DMS79 (cell line): ENCODE measurements at regions not wholly inside any gene's neighbourhood (a gene's known extent, or its start where the extent isn't known, plus 50 kb on each side); places are given as distances from the start of the nearest gene placed in this dataset.

Experiments used
- DNase-seq: peaks from one replicate; lab custom pipeline; 2025; lab: John Stamatoyannopoulos, UW

DNA sequence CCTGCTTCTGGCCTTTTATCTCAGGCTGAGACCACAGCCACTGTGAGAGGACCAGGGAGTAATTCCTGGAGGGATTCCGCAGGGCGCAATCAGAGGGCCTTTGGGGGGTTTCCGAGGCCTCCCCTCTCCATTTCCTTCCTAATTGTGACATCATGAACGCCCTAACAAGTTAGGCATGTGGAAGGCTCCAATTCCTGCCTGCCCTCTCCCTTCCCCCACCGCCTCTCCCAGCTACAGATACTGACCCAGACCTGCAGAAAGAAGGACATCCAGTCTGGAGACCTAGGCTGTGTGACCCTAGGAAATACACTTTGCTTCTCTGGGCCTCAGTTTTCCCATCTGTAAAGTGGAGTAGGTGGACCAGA, 637.9 kb downstream of the MED13L start:
- no peak for DNase-seq

DNA sequence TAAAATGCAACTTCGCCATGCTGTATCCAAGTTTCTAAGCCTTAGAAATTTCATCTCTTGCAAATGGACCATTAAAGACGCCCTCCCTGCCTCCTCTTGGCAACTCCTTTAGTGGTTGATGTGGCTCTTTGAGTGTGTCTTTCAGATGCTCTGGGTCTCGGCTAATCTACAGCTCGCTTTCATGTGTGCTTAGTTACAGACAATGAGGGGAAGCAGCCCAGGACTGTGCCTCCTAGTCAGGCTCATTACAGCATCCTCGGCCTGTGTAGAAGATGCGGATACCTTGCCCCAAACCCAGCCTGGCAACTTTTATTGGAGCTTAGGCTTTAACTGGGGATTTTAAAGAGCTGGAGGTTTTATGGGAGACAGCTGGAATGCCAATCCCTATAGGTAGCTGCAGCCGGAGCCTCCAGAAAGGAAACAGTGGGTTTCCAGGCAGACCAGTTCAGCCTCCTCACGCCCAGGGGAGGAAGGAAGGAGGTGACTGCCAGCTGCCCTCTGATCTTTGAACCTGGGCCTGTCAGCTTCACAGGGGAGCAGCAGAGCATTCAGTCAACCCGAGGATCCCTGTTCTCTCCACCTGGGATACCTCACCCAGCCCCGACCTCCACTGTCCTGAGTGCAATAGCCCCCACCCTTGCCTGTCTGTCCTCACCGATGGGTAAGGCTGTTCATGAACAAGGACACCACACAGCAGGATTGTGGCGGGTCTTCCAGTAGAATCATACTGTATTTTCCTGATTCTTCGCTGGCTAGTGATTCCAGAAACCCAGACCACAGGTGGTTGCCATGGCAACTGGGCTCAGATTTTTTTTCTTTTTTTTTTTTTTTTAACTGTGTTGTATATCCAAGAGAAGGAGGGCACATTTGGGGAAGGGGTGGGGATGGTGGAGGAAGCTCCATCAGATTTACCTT, 638.5 kb downstream of the MED13L start:
- DNase-seq = peak; percentile 59

DNA sequence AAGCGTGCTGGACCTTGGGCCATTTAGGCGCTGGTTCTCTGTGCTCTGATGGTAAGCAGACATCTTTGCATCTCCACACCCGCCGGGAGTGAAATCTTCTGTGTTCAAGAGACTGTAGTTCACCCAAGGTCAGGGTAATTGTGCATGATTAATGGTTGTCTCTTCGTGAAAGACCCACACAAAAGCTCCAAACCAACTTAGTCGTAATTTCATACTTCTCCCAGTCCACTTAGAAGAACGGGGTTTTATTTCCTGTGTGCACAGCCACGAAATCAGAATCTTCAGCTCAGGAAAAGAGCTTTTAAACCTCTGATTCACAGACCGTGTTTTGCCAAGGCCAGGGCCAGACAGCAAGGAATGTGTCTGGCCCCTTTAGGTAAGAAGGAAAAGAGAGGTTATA, 640.9 kb downstream of the MED13L start:
- DNase-seq = no peak

DNA sequence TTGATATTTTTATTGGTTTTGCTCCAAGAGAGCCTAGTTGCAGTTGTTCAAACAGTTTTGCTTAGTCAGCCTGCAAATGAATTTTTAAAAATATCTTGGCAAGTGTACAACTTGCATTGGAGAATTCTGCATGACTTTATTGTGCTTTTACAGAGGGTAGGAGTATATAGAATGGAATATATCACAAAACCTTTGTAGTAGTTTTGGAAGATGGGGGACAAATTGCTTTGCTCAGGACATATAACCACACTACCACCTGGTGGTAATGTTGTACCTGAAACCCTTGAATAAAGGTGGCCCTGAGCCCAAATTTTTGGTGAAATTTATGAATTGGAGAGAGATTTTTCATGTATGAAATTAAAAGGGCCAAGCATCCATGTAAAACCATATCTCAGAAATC, 645.2 kb downstream of the MED13L start:
- DNase-seq = no peak

DNA sequence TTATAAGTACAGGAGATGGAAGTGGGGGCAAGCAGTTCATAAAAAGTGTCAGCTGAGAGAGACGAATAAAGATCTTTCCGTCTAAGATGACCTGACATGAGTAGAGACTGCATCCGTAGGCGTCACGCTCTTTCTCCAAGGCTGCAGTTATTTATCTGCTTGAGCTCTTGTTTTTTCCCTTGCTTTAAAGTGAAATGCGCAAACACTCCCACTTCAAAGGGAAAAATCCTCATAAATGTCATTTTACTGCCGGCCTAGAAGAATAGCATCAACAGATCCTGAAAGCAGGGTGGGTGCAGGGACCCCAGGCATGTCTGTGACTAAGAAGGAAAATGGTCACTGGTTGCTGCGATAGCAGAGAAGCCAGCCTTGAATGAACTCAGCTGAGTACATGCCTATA, 647.4 kb downstream of the MED13L start:
- DNase-seq = no peak

DNA sequence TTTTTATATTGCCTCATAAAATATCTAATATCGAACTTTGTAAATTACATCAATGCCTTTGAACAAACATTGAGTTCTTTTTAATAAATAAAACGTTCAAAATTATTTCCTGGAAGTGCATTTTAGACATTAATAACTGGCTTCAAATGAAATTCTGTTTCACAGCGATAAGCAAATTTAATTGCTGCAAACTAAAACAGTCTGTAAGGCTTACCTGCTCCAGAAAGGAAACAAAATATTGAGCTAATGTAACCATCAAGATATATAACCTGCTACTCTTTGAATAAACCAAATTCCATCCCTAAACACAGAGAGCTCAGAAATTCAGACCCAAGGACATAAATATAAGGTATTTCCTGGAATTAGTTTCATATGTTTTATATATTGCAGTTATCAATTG, 651.3 kb downstream of the MED13L start:
- no peak for DNase-seq

DNA sequence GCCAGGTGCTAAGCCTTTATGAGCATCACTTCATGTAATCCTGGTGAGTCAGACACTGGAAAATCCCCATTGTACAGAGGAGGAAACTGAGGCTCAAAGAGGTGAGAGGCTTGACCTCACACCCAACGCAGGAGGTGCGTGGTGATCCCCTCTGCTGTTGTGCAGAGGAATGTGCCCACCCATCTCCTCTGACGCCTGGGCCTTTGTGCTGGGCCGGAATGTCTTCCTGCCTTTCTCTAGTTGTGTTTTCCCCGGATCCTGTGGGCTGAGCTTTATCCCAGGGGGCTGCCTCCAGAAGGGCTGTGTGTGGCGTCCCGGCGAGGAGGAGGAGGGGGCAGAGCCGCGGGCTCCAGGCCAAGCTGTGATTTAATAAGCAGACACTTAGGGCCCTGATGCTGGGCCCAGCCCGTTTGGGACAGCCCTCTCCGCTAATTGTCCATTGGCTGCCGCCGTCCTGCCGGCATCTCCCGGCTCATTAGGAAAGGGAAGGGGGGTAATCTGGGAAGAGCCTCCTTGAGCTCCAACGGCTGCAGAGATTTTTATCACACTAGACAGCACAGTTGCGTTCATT, 653.6 kb downstream of the MED13L start:
- no peak for DNase-seq

DNA sequence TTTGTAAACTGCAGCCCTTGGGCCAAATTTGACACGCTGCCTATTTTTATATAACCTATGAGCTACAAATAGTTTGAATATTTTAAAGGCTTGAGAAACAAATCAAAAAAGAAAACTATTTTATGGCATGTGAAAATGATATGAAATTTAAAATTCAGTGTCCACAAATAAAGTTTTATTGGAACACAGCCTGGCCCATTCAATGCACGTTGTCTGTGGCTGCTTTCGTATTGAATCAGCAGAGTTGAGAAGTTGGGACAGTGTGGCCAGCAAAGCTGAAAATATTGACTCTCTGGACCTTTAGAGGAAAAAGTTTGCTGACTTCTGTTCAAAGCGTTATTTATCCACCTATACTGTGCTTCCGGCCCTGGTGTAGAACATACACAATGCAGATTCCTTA, 654.2 kb downstream of the MED13L start:
- no peak for DNase-seq

DNA sequence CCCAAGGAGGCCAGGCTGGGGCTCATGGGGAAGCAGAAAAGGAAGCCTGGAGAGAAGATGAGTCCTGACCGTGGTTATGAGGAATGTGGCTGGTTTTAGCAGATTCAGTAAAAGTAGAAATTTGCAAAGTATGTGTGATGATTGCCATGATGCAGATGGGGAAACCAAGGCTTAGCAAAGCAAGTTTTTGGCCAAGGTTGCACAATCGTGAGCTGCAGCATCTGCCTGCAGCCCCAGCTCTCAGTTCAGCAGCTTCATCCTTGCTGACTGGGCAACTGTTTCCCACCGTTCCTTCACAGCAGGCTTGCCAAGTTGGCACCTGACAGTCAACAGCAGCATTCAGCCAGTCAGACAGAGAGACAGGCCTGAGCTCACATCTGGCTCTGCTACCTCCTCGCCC, 656.7 kb downstream of the MED13L start:
- DNase-seq = no peak

DNA sequence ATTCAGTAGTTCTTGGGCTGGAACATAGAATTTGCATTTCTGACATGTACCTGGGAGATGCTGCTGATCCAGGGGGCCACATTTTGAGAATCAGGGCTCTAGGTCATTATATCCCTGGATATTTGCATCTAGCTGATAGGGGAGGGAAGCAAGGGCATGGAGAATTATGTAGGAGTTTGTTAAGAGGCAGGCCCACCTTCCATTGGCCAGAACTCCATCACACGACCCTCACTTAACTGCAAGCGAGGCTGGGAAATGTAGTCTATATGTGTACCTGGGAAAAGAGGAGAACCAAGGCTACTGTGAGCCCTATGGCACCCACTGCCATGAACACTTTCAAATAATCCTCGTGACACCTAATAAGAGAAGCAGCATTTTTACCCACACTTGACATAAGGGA, 657.6 kb downstream of the MED13L start:
- DNase-seq = no peak

DNA sequence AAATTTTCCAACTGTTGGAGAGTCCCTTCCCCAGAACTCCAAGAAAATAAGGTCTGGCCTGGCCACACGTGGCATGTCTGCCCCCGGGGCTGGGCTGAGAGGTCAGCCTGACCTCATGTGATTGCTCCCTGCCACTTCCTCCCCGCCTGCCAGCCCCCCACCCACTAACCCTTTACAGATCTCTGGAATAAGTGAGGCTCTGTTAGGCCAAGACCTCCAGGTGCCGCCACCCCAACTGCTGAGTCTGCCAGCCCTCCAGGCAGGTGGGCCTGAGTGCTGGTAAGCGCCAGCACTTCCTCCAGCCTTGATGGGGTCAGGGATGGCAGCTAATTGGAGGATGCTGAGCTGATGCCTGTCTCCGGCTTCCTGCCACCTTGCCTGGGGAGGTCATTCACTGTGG, 658.4 kb downstream of the MED13L start:
- no peak for DNase-seq

DNA sequence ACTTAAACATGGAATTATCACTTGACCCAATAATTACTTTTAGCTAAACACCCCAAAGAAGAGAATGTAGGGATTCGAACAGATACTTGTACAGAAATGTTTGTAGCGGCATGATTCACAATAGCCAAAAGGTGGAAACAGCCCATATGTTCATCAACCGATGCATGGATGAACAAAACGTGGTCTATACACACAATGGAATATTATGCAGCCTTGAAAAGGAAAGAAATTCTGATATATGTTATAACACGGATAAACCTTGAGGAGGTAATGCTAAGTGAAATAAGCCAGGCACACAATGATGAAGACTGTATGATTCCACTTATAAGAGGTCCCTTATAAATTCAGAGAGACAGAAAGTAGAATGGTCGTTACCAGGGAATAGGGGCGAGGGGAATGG, 659.4 kb downstream of the MED13L start:
- DNase-seq = no peak

DNA sequence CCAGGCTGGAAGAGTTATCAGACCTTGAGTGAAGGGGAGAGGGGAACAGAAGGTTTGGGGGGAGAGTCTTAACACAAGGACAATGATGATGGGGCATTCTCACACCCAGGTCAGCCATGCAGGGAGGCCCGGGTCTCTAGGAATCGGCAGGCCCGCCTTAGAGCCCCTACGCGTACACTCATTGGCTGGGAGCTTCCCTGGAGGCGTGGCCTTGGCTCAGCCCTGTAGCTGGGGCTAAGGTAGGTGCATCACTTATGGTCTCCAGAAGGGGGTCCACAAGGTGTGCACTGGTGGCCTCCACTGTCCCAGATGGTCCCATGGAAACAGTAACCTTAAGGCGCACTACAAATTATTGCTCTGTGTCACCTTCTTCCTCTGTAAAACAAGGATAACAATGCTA, 660.1 kb downstream of the MED13L start:
- no peak for DNase-seq

DNA sequence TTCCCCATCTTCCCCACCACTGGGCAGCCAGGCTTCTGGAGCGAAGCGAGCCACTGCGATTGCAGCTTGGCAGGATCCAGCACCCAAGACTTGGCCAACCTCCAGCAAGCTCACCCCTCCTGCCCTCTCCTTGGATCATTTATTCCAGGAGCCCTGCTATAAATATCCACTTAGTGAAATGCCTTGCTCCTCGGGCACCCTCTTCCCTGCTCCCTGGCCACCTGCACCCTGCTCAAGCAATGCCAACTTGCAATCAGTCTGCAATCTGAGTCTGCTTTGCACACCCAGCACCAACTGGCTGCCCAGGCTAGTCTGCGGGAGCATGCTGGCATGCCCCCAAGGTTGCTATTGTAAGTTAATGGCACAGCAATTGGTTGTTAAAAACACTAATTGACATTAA, 666.0 kb downstream of the MED13L start:
- DNase-seq = peak; percentile 98

DNA sequence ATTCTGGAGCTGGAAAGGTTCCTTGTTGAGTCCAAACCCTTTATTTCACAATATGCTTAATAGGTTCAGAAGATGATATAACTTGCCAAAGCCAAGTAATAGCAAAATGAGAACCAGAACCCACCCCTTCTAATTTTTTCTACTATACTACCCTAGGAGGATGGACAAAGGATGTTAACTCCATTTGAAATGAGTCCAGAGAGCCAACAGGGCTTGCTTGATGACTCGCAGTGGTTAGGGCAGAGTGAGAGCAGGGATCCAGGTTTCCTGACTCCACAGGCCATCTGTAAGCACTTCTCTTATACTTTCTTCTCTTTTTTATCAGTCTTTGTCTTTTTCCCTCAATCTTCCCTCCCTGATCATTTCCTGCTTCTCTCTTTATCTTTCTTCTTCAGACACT, 668.1 kb downstream of the MED13L start:
- DNase-seq = no peak

DNA sequence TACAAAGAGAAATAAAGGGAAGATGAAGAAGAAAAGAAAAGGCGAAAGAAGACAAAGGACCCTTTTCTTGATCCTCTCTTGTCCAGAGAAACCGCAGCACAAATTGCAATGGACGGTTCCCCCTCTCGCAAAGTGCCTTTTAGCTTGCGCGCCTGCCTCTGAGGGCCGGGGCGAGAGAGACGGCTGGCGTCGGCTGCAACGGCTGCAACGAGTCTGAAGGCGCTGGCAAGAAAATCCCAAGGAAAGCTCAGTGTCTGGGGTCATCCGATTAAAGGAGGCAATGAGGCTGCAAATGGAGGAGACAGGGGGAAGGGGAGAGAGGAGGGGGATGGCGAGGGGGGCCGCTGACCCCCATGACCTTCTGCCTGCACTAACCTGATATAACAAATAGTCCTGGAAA, 671.5 kb downstream of the MED13L start:
- no peak for DNase-seq

DNA sequence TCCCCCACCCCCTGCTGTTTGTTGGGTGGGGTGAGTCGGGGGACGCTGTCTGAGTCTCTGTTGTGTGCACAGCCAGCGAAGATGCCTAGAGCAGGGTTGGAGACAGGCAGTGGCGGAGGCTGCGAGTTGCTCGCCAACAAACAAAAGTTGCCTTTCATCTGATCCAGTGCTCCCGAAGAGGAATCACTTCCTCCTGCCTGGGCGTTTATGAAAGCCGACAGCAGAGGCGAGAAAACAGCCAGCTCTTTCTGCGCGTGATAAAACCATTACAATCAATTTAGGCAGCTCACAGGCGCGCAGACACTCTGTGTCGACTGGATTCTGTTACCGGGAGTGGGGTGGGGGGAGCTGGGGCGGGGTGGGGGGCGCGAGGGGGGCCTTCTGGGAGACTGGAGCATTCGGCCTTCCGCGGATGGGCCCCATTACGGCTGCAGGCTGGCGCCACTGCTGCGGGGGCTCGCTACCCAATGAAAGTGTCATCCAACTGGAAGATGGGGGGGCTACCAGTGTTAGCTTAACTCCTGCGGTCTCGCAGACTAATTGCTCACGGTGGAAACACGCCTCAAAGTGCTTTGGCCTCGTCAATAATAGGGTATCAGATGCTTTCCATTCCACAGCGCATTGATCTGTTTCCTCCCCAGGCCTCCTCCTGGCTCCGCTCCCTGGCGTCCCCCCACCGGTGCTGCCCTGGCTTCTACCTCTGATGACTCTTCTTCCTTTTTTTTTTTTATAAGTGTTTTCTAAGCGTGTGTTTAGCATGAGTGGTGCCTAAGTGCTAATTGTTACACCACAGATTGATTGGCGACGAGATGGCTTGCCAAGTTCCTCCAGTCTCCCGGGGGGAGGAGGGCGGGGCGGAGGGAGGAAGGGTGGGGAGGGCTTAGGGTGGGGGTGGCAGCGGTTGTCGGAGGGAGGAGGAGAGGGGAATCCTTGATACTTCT, 678.4 kb downstream of the MED13L start:
- DNase-seq = peak; percentile 95

DNA sequence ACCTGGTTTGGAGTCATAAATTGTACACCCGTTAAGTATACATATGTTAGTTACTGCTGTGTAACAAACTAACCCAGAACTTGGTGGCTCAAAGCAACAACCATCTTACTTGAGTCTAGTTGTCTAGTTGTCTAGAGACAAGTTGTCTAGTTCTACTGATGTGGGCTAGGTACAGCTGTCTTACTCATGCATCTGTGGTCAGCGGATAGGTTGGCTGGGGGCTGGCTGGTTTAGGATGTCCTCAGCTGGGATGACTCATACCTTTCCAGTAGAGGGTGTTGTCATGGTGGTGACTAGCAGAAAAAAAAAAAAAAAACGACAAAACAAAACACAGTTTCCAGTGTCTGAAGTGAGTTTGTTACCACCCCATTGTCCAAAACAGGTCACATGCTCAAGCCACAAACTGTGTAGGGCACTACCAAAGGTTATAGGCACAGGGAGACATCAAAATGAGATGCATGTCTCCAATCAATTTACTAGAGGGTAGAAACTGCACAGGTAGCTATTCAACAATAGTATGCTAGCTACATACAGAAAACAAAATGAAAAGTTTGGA, 680.3 kb downstream of the MED13L start:
- no peak for DNase-seq

DNA sequence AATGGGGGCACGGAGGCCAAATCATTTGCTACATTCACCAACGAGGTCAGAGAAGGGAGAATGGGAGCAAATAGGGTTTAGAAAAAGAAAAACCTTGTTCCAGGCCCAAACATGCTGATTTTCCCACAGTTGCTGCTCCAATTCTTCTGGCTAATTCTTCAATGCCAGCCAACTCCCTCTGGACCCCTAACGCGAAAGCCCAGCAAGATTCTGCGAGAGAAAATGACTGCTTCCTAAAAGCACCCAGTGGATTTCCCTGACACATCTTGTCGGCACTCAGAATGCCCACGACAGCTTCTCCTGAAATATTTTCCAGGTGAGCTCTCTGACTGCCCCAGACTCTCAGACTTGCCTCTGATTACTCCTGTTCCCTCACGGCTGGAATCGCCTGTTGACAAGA, 689.4 kb downstream of the MED13L start:
- no peak for DNase-seq

DNA sequence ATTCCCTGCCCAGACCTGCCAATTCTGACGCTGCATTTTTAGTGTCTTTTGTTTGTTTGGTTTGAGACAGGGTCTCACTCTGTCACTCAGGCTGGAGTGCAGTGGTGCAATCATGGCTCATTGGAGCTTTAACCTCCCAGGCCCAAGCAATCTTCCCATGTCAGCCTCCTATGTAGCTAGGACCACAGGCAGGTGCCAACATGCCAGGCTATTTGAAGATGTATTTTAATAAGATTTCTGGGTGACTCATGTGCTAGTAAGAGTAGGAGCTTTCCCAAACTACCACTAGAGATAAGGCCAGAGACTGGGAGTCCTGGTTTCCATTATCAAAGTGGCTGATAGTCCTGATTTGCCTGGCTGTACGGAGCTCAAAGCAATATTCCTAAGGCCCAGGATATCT, 693.3 kb downstream of the MED13L start:
- DNase-seq = peak; percentile 96

DNA sequence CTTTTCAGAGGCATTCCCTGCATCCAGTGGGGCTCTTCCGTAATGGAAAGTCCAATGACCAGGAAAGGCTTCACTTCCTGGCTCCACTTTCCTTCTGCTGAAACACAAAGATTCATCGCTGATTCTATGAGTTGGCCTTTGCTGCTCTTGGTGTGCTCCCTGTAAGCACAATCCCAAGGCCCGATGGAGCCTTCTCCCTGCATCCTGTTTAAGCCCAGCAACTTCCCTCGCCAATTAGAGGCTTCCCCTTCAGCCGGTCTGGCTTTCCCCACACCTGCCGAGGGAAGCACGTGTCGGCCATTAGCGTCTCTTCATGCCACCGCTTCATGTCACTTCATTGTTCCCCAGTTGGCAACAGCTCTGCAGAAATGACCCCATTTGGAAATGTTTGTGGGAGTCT, 693.9 kb downstream of the MED13L start:
- DNase-seq = peak; percentile 96

DNA sequence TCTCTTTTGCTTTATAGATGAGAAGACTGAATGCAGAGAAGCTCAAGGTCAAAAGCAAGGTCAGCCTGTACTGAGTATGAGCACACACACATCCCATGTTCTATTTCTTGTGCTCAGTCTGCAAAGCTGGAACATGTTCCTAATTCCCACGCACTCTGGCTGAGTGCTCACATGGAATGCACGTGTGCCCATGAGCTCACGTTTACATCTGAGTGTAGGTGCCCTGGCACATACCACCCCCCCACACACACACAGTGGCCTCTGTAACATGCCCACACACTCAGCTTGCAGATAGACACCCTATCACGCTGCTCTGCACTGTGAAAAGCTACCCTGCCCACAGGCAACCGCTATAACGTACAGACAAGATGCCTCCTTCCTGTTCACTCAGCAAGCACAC, 700.1 kb downstream of the MED13L start:
- no peak for DNase-seq
